A549 (cell line): ENCODE measurements at regions not wholly inside any gene's neighbourhood (a gene's known extent, or its start where the extent isn't known, plus 50 kb on each side); places are given as distances from the start of the nearest gene placed in this dataset.

Source experiments
- ATAC-seq, 2 experiments: fragments of 200-7000 bp in 1 of 2; fragments of >200 bp in 1 of 2; cut with Nextera tagmentation in 1 of 2; cut with Tn5 transposase in 1 of 2; 3 replicates each; pipeline versions ENCODE4 v1.8.0 to v1.9.1; 2018 to 2020; ENCODE audit warnings: mild to moderate bottlenecking in 1 of 2, moderate library complexity in 1 of 2
- CTCF ChIA-PET: fragments of 300-600 bp; sonication (Branson Sonifier 250); formaldehyde crosslinking; extraction: SDS; loops from one replicate; lab custom pipeline; 2021; ENCODE audit warnings: antibody characterized with exemption, inconsistent platforms; lab: Yijun Ruan, JAX
- POLR2A ChIA-PET: fragments of 350-600 bp; formaldehyde crosslinking; extraction: SDS; loops from one replicate; lab custom pipeline; 2021; ENCODE audit warnings: antibody characterized with exemption, inconsistent platforms; lab: Yijun Ruan, JAX
- DNase-seq, 2 experiments: peaks; one replicate each; pipeline versions ENCODE4 v3.0.0 to v3.0.0-alpha.2; 2011 to 2016; ENCODE audit warnings: low read depth in 1 of 2, low spot score in 1 of 2
- FAIRE-seq: peaks from 2 replicates; lab custom pipeline; 2011; peaks lifted over from hg19 to GRCh38; lab: Jason Lieb, UNC
- H3K27ac ChIP-seq, 2 experiments: fragments of >200 bp; sonication (Bioruptor Twin); formaldehyde crosslinking; 3 replicates each; pipeline ENCODE4 v1.5.1; 2016 to 2017
- H3K4me1 ChIP-seq: fragments of >200 bp; sonication (Bioruptor Twin); formaldehyde crosslinking; 3 replicates; pipeline ENCODE4 v1.6.1; 2016
- H3K4me2 ChIP-seq: fragments of >200 bp; sonication (Bioruptor Twin); formaldehyde crosslinking; 3 replicates; pipeline ENCODE4 v1.6.1; 2016
- H3K4me3 ChIP-seq: fragments of >200 bp; sonication (Bioruptor Twin); formaldehyde crosslinking; 3 replicates; pipeline ENCODE4 v1.5.1; 2016
- H3K9me3 ChIP-seq: fragments of >200 bp; sonication (Bioruptor Twin); formaldehyde crosslinking; 3 replicates; pipeline ENCODE4 v1.6.1; 2016
- CHD4 ChIP-seq: fragments of 200-600 bp; sonication (generic); IDR thresholded peaks from 2 replicates; pipeline ENCODE4 v1.6.1; 2016; ENCODE audit warnings: antibody characterized with exemption, mild to moderate bottlenecking, borderline replicate concordance
- EHMT2 ChIP-seq: fragments of 200-600 bp; sonication (generic); IDR thresholded peaks from 2 replicates; pipeline ENCODE4 v1.6.1; 2016; ENCODE audit warnings: antibody characterized with exemption, low read depth, mild to moderate bottlenecking, moderate library complexity
- FOSL2 ChIP-seq, 2 experiments: fragments of 450-650 bp in 1 of 2; fragments of >200 bp in 1 of 2; sonication (Bioruptor Twin) in 1 of 2; formaldehyde crosslinking; IDR thresholded peaks; 2 replicates each; pipeline versions ENCODE4 v1.5.0 to v1.6.1; 2016 to 2020; ENCODE audit warnings: mild to moderate bottlenecking in 1 of 2, moderate library complexity in 1 of 2
- HDAC2 ChIP-seq: fragments of 200-600 bp; sonication (generic); IDR thresholded peaks from 2 replicates; pipeline ENCODE4 v1.6.1; 2016
- HOXA7 ChIP-seq: fragments of 250-450 bp; sonication (Bioruptor Pico); IDR thresholded peaks from 2 replicates; pipeline ENCODE4 v1.5.0; 2020; ENCODE audit warnings: mild to moderate bottlenecking, moderate library complexity
- JUN ChIP-seq, 2 experiments: fragments of >200 bp; sonication (Bioruptor Twin); formaldehyde crosslinking; IDR thresholded peaks; 2 replicates in 1 of 2; 3 replicates in 1 of 2; pipeline ENCODE4 v1.6.1; 2016 to 2017
- KDM1A ChIP-seq: fragments of 200-600 bp; sonication (generic); IDR thresholded peaks from 2 replicates; pipeline ENCODE4 v1.6.1; 2016; ENCODE audit warnings: low read depth, mild to moderate bottlenecking
- POLR2A ChIP-seq: IDR thresholded peaks from 2 replicates; pipeline ENCODE4 v1.6.1; 2012; ENCODE audit warnings: mild to moderate bottlenecking, low read length
- RARB ChIP-seq: fragments of 250-450 bp; sonication (Bioruptor Pico); IDR thresholded peaks from 2 replicates; pipeline ENCODE4 v1.8.0; 2021; ENCODE audit warnings: mild to moderate bottlenecking, moderate library complexity
- TFCP2L1 ChIP-seq: fragments of 250-450 bp; sonication (Bioruptor Pico); IDR thresholded peaks from 2 replicates; pipeline ENCODE4 v1.5.0; 2021; ENCODE audit warnings: mild to moderate bottlenecking
- TP53 ChIP-seq: fragments of 250-450 bp; sonication (Bioruptor Pico); IDR thresholded peaks from 2 replicates; pipeline ENCODE4 v1.5.0; 2021; ENCODE audit warnings: mild to moderate bottlenecking, moderate library complexity
- ZC3H11A ChIP-seq: fragments of 450-650 bp; IDR thresholded peaks from 2 replicates; pipeline ENCODE4 v1.6.1; 2014; ENCODE audit warnings: antibody characterized with exemption, mild to moderate bottlenecking
- ZNF302 ChIP-seq: fragments of 250-450 bp; sonication (Bioruptor Pico); IDR thresholded peaks from 2 replicates; pipeline ENCODE4 v1.9.0; 2021; ENCODE audit warnings: inconsistent platforms, mild to moderate bottlenecking, moderate library complexity
- WGBS: methylation state at CpG from one replicate; pipeline ENCODE4 v1.1.6; 2017; ENCODE audit errors: missing lambda C conversion rate; 5-methylcytosine and 5-hydroxymethylcytosine counted together
- TF ChIP-seq, protein P1 (sequence below): fragments of >200 bp; sonication (Bioruptor Twin); formaldehyde crosslinking; IDR thresholded peaks from 3 replicates; pipeline ENCODE4 v1.6.1; 2016
- TF ChIP-seq, protein P2 (sequence below): fragments of 450-650 bp; IDR thresholded peaks from 2 replicates; pipeline ENCODE4 v1.6.1; 2014; ENCODE audit warnings: antibody characterized with exemption
- TF ChIP-seq, protein P3 (sequence below): fragments of 150-350 bp; IDR thresholded peaks from 2 replicates; pipeline ENCODE4 v1.6.1; 2014; ENCODE audit warnings: low read depth, mild to moderate bottlenecking, low read length
- TF ChIP-seq, protein P4 (sequence below): IDR thresholded peaks from 2 replicates; pipeline ENCODE4 v1.6.1; 2012

DNA sequence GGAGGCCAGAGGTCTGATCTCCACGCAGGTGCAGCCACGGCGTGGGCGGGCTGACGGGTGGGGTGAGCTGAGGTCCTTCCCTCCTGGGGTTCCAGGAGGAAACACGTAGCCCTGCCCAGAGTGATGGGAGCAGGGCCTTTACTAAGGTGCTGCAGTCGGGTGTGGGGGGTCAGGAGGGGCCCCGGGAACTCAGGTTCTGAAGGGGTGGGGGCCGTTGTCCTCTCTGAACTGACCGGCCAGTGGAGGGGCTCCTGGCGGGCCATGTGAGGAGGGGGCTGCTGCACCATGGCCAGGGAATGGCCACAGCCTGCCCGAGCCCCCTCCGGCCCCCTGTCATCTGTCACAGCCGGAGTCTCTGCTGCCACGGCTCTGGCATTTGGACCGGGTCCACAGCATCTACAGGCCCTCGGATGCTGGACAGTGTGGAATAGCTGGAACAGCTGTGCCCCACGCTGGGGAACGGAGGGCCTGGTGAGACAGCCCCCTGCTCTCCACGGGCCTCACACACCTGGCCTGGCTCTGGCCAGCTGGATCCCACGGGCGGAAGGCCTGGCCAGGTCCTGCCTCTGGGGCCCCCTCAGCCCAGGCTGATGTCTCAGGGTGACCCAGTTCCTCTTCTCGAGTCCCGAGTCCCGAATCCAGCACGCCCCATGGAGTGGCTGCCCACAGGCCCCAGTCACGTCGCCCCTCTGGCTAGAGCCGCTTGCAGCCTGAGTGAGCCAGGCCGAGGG, 145.6 kb upstream of the GPC1 start:
- Histone ChIP-seq H3K4me1 (no peaks in the 10 kb centered on the region), H3K27ac (no peak overlapping the region), H3K4me3 (no peak overlapping the region)
- DNase-seq: no peak
- ATAC-seq: no peak
- no peak for FAIRE-seq
- 83% methylated on average over 12 of the region's 30 CpGs for WGBS
- TF ChIP-seq, protein P1, sequence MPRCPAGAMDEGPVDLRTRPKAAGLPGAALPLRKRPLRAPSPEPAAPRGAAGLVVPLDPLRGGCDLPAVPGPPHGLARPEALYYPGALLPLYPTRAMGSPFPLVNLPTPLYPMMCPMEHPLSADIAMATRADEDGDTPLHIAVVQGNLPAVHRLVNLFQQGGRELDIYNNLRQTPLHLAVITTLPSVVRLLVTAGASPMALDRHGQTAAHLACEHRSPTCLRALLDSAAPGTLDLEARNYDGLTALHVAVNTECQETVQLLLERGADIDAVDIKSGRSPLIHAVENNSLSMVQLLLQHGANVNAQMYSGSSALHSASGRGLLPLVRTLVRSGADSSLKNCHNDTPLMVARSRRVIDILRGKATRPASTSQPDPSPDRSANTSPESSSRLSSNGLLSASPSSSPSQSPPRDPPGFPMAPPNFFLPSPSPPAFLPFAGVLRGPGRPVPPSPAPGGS: no peak
- TF ChIP-seq ZNF302 (CRISPR knock-in tag) (no peak), RARB (CRISPR knock-in tag) (no peak), TFCP2L1 (CRISPR knock-in tag) (no peak), EHMT2 (no peak), CHD4 (no peak), HDAC2 (no peak), HOXA7 (CRISPR knock-in tag) (no peak), ZC3H11A (no peak), FOSL2 (IDR thresholded peaks at IDR 0.05) (no peak), FOSL2 (CRISPR knock-in tag; IDR thresholded peaks at IDR 0.05) (no peak), POLR2A (no peak), TP53 (CRISPR knock-in tag) (no peak)
- TF ChIP-seq, protein P2, sequence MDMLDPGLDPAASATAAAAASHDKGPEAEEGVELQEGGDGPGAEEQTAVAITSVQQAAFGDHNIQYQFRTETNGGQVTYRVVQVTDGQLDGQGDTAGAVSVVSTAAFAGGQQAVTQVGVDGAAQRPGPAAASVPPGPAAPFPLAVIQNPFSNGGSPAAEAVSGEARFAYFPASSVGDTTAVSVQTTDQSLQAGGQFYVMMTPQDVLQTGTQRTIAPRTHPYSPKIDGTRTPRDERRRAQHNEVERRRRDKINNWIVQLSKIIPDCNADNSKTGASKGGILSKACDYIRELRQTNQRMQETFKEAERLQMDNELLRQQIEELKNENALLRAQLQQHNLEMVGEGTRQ: no peak
- TF ChIP-seq, protein P3, sequence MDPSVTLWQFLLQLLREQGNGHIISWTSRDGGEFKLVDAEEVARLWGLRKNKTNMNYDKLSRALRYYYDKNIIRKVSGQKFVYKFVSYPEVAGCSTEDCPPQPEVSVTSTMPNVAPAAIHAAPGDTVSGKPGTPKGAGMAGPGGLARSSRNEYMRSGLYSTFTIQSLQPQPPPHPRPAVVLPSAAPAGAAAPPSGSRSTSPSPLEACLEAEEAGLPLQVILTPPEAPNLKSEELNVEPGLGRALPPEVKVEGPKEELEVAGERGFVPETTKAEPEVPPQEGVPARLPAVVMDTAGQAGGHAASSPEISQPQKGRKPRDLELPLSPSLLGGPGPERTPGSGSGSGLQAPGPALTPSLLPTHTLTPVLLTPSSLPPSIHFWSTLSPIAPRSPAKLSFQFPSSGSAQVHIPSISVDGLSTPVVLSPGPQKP: no peak
- TF ChIP-seq, protein P4, sequence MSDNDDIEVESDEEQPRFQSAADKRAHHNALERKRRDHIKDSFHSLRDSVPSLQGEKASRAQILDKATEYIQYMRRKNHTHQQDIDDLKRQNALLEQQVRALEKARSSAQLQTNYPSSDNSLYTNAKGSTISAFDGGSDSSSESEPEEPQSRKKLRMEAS: no peak
- TF ChIP-seq, all 56 proteins: peak for 0
- ChIA-PET POLR2A (no interaction called here), CTCF (interaction anchor here (1.1 kb wide), 1 partner anchor 57 kb away, joined by 3 read pairs; no protein-coding TSS in a partner anchor)
- H3K9me3 ChIP-seq: no peaks in the 10 kb centered on the region
- H3K4me2 ChIP-seq: no peak overlapping the region

DNA sequence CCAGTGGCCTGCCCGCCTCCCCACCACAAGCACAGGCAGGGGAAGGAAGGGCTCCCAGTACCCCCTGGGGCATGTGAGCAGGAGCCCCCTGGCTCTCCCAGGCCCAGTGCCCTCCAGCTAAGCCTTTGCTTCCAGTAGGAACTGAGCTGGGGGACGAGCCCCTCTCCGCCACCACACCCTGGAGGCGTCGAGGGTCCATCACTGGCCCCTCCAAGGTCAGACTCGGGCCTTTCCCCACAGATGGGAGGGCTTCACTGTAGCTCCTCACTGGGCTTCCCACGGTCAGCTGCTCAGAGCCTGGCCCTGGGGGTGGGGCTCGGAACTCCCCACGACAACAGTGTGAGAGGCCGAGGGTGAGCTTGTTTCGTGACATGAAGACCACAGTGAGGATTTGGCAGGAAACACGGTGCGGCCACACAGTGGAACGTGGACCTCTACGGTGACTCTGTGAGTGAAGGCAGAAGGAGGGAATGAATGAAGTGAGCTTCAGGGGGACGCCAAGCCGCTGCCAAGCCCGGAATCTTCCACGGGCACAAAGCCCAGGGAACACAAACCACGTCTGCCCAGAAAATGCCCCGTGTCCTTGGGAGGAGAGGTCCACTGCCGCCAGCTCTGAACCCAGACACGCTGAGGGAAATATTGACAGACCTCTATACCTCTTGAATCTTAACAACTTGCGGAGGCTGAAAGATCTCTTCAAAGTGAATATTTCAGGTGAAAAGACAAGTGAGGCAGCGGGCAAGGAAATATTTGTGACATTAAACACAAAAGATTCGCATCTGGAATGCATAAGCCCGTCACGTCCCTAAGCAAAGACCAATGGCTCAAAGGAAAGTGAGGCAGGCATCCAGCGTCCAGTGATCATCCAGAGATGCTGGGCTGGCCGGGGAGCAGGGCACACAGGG, 144.8 kb upstream of the GPC1 start:
- TF ChIP-seq KDM1A (no peak), JUN (IDR thresholded peaks at IDR 0.05) (no peak), ZC3H11A (no peak)
- H3K9me3 ChIP-seq: no peaks in the 10 kb centered on the region
- ChIA-PET POLR2A (no interaction called here), CTCF (interaction anchor here (1.1 kb wide), 1 partner anchor 57 kb away, joined by 3 read pairs; no protein-coding TSS in a partner anchor)
- DNase-seq (no peak), FAIRE-seq (no peak), ATAC-seq (no peak)
- no peaks in the 10 kb centered on the region for H3K4me1 ChIP-seq
- H3K4me3 ChIP-seq: no peak overlapping the region
- whole genome bisulfite sequencing: 80% methylated on average over 23 of the region's 30 CpGs
- H3K4me2 ChIP-seq: no peak overlapping the region
- H3K27ac ChIP-seq: no peak overlapping the region
